SK-N-SH (cell line): ENCODE measurements at regions not wholly inside any gene's neighbourhood (a gene's known extent, or its start where the extent isn't known, plus 50 kb on each side); places are given as distances from the start of the nearest gene placed in this dataset.

ENCODE experiments used
- CHD2 ChIP-seq: fragments of 150-350 bp; IDR thresholded peaks from 2 replicates; pipeline ENCODE4 v1.6.1; 2018; ENCODE audit warnings: low read length; ENCODE audit not compliant: partially characterized antibody
- CTCF ChIP-seq: fragments of 200-600 bp; sonication (generic); IDR thresholded peaks from 2 replicates; pipeline ENCODE4 v1.6.1; 2017; ENCODE audit warnings: antibody characterized with exemption, mild to moderate bottlenecking, moderate library complexity
- RCOR1 ChIP-seq: fragments of 150-350 bp; IDR thresholded peaks from 2 replicates; pipeline ENCODE4 v1.6.1; 2017; ENCODE audit warnings: antibody characterized with exemption, low read length
- USF1 ChIP-seq: IDR thresholded peaks from 2 replicates; pipeline ENCODE4 v1.4.0; 2012; ENCODE audit warnings: low read depth, borderline replicate concordance

GRCh38 chr16:48479329-48479728, 94.1 kb upstream of the SIAH1 start:
- no peak for TF ChIP-seq USF1
- no peak for TF ChIP-seq CHD2
- no peak for TF ChIP-seq CTCF
- no peak for TF ChIP-seq RCOR1
